ENCODE measurements at regions not wholly inside any gene's neighbourhood (a gene's known extent, or its start where the extent isn't known, plus 50 kb on each side); places are given as distances from the start of the nearest gene placed in this dataset.
A peak's percentile ranks its signal among the peaks of the same experiment; 100 is the strongest.

DNA sequence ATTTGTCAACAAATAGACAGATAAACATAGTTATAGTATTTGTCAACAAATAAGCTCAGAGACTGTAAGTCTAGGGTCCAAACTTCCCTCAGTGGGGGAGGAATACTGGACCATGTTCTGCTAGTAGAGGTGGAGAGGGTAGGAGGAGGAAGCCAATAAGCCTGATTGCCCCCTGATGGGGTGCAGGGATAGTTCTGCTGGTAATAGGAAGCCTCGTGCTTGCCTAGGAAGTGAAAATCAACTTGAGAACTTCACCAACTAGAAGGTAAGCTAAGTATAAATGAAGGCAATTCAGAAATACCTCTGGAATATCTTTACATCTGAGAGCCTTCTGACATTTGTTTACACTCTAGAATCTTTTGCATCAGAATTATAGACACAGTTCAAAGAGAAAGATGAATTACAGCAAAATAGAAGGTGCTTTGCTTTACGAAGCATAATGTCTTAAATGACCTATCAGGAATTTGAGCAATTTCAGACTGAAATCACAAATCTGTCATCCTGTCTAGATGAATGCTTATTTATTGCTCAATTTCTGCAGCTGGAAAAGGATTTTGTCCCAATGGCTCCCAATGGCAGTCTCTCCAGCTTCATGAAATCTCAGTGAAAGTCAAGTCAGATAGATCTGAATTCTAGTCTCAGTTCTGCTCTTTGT is 225.6 kb upstream of the TBC1D5 start:
- H3K4me3 ChIP-seq (ENCODE audit: low read depth, low read length), result peak overlapping the region; percentile 81
- TF ChIP-seq MYC (IDR thresholded peaks at IDR 0.05; ENCODE audit: low read depth, low read length), result no peak
- TF ChIP-seq POLR2A (IDR thresholded peaks at IDR 0.05; ENCODE audit: extremely low read depth, insufficient read length), result no peak
- no peak for TF ChIP-seq CTCF (IDR thresholded peaks at IDR 0.05; ENCODE audit: low read depth, low read length)
- TF ChIP-seq MAX (IDR thresholded peaks at IDR 0.05; ENCODE audit: low read depth, low read length), result 0 out of 2 replicates have a peak, but pooled peaks have one; percentile 29
- peak; percentile 65 for DNase-seq (ENCODE audit: low read depth)

GRCh38 chr3:17967111-17967510 is 224.7 kb upstream of the TBC1D5 start:
- DNase-seq (ENCODE audit: low read depth), result no peak
- peak overlapping the region; percentile 81 for H3K4me3 ChIP-seq (ENCODE audit: low read depth, low read length)
- TF ChIP-seq CTCF (IDR thresholded peaks at IDR 0.05; ENCODE audit: low read depth, low read length) (no peak), MYC (IDR thresholded peaks at IDR 0.05; ENCODE audit: low read depth, low read length) (no peak), POLR2A (IDR thresholded peaks at IDR 0.05; ENCODE audit: extremely low read depth, insufficient read length) (no peak), MAX (IDR thresholded peaks at IDR 0.05; ENCODE audit: low read depth, low read length) (no peak)

DNA sequence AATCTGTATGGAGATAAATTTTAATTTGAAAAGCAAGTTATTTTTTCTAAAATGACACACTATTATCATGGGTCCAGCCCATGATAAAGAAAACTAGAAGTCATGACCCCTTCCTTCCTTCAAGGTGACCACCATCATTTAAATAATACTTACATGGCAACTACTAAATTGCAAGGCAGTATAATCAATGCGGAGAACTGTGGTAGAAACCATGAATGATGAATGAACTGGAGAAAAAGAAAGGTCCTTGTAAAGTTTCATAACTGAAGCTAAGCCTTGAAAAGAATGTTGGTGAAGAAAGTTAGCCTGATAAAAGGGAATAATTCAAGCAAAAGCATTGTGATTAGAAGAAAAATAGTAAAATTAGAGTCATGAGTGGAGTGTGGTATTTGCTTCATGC is 222.9 kb upstream of the TBC1D5 start:
- TF ChIP-seq MAX (IDR thresholded peaks at IDR 0.05; ENCODE audit: low read depth, low read length) (no peak), MYC (IDR thresholded peaks at IDR 0.05; ENCODE audit: low read depth, low read length) (no peak), CTCF (IDR thresholded peaks at IDR 0.05; ENCODE audit: low read depth, low read length) (no peak), POLR2A (IDR thresholded peaks at IDR 0.05; ENCODE audit: extremely low read depth, insufficient read length) (no peak)
- peak; percentile 43 for DNase-seq (ENCODE audit: low read depth)
- peak overlapping the region; percentile 81 for H3K4me3 ChIP-seq (ENCODE audit: low read depth, low read length)

GRCh38 chr3:17964108-17964507 is 221.7 kb upstream of the TBC1D5 start:
- peak; percentile 95 for DNase-seq (ENCODE audit: low read depth)
- TF ChIP-seq MAX (IDR thresholded peaks at IDR 0.05; ENCODE audit: low read depth, low read length), result no peak
- TF ChIP-seq POLR2A (IDR thresholded peaks at IDR 0.05; ENCODE audit: extremely low read depth, insufficient read length), result peak; percentile 27
- H3K4me3 ChIP-seq (ENCODE audit: low read depth, low read length), result peak overlapping the region; percentile 81

DNA sequence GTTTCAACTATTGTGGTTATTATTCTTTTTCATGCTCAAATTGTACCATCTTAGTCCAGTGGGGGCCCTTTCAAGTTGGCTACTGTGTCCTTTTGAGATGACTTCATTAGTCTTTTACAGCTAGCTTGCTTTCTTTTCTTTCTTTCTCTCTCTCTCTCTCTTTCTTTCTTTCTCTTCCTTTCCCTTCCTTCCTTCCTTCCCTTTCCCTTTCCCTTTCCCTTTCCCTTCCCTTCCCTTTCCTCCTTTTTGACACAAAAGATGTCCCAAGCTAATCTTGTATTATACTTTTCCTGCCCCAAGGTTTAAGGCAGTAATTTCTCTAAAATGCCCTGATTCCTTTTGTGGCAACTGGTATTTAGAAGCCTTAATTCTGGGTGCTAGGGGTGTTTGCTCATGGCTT is 213.0 kb upstream of the TBC1D5 start:
- TF ChIP-seq MYC (IDR thresholded peaks at IDR 0.05; ENCODE audit: low read depth, low read length), result no peak
- no peak for TF ChIP-seq POLR2A (IDR thresholded peaks at IDR 0.05; ENCODE audit: extremely low read depth, insufficient read length)
- no peak for TF ChIP-seq CTCF (IDR thresholded peaks at IDR 0.05; ENCODE audit: low read depth, low read length)
- no peak for TF ChIP-seq MAX (IDR thresholded peaks at IDR 0.05; ENCODE audit: low read depth, low read length)
- H3K4me3 ChIP-seq (ENCODE audit: low read depth, low read length), result no peak overlapping the region
- no peak for DNase-seq (ENCODE audit: low read depth)

- no peak for DNase-seq (ENCODE audit: low read depth)
- H3K4me3 ChIP-seq (ENCODE audit: low read depth, low read length), result no peak overlapping the region
- TF ChIP-seq POLR2A (IDR thresholded peaks at IDR 0.05; ENCODE audit: extremely low read depth, insufficient read length) (no peak), CTCF (IDR thresholded peaks at IDR 0.05; ENCODE audit: low read depth, low read length) (no peak), MYC (IDR thresholded peaks at IDR 0.05; ENCODE audit: low read depth, low read length) (no peak)
Measured at GRCh38 chr3:17954801-17955200, 212.4 kb upstream of the TBC1D5 start.

Data from NB4 (cell line).